H1 (cell line): ENCODE measurements at regions not wholly inside any gene's neighbourhood (a gene's known extent, or its start where the extent isn't known, plus 50 kb on each side); places are given as distances from the start of the nearest gene placed in this dataset.

Source experiments
- CTCF ChIA-PET: fragments of 300-600 bp; sonication (Branson Sonifier 250); formaldehyde crosslinking; loops from one replicate; lab custom pipeline; 2021; ENCODE audit not compliant: partially characterized antibody; lab: Charles Lee
- POLR2A ChIA-PET: fragments of 300-600 bp; sonication (Branson Sonifier 250); formaldehyde crosslinking; loops from one replicate; lab custom pipeline; 2021; ENCODE audit warnings: inconsistent platforms; ENCODE audit not compliant: partially characterized antibody; lab: Charles Lee
- DNase-seq, 2 experiments: peaks; one replicate each; pipeline versions ENCODE4 v3.0.0 to v3.0.0-alpha.2; 2010 to 2022; ENCODE audit warnings: low spot score in 2 of 2, low read depth in 1 of 2, mixed read lengths in 1 of 2
- FAIRE-seq: peaks from 2 replicates; lab custom pipeline; 2011; peaks lifted over from hg19 to GRCh38; lab: Jason Lieb, UNC
- H2AFZ ChIP-seq: 2 replicates; pipeline ENCODE4 v1.8.1; 2012; ENCODE audit warnings: low read length, inconsistent platforms
- H2AK5ac ChIP-seq: 2 replicates; pipeline ENCODE4 v1.6.1; 2013; ENCODE audit warnings: low read depth, low read length
- H2BK120ac ChIP-seq: replicated peaks from 2 replicates; pipeline ENCODE3; 2013; ENCODE audit warnings: low read depth, low read length, inconsistent platforms
- H2BK12ac ChIP-seq: 2 replicates; pipeline ENCODE4 v1.6.1; 2013; ENCODE audit warnings: low read depth, low read length
- H2BK15ac ChIP-seq: 2 replicates; pipeline ENCODE4 v1.6.1; 2013; ENCODE audit warnings: low read length
- H2BK20ac ChIP-seq: 2 replicates; pipeline ENCODE4 v1.6.1; 2013; ENCODE audit warnings: low read length
- H2BK5ac ChIP-seq: 2 replicates; pipeline ENCODE4 v1.6.1; 2013; ENCODE audit warnings: low read depth, low read length
- H3K14ac ChIP-seq: 2 replicates; pipeline ENCODE4 v1.6.1; 2013; ENCODE audit warnings: inconsistent platforms; ENCODE audit not compliant: insufficient read length
- H3K18ac ChIP-seq: 2 replicates; pipeline ENCODE4 v1.6.1; 2013; ENCODE audit warnings: low read length; ENCODE audit errors: extremely low read depth
- H3K23ac ChIP-seq: 2 replicates; pipeline ENCODE4 v1.6.1; 2013; ENCODE audit warnings: inconsistent platforms; ENCODE audit not compliant: insufficient read length
- H3K23me2 ChIP-seq: 2 replicates; pipeline ENCODE4 v1.6.1; 2013; ENCODE audit warnings: low read depth, low read length
- H3K27ac ChIP-seq: 2 replicates; pipeline ENCODE4 v1.6.1; 2011; ENCODE audit warnings: low read depth, low read length, inconsistent platforms
- H3K27me3 ChIP-seq, 4 experiments: replicated peaks in 1 of 4; 1 replicate in 1 of 4; 2 replicates in 3 of 4; pipeline versions ENCODE4 v1.6.1 to v1.8.1; 2011 to 2013; ENCODE audit warnings: low read length in 3 of 4, mild to moderate bottlenecking in 3 of 4, inconsistent platforms in 2 of 4, mixed read lengths in 2 of 4, moderate library complexity in 1 of 4; ENCODE audit not compliant: control insufficient read depth in 3 of 4, insufficient read depth in 3 of 4; ENCODE audit errors: extremely low read depth in 1 of 4
- H3K36me3 ChIP-seq, 4 experiments: 2 replicates each; pipeline versions ENCODE4 v1.6.1 to v1.8.1; 2011 to 2013; ENCODE audit warnings: mild to moderate bottlenecking in 4 of 4, low read length in 3 of 4, moderate library complexity in 2 of 4, control low read depth in 1 of 4, inconsistent platforms in 1 of 4; ENCODE audit not compliant: insufficient read depth in 4 of 4, control insufficient read depth in 2 of 4
- H3K4ac ChIP-seq: replicated peaks from 2 replicates; pipeline ENCODE3; 2013; ENCODE audit warnings: low read length, low read depth, mixed read lengths, inconsistent platforms; ENCODE audit not compliant: insufficient read length
- H3K4me1 ChIP-seq, 4 experiments: replicated peaks in 1 of 4; 1 replicate in 1 of 4; 2 replicates in 3 of 4; pipeline versions ENCODE4 v1.6.1 to v1.8.1; 2011 to 2013; ENCODE audit warnings: low read length in 3 of 4, inconsistent platforms in 2 of 4, mixed read lengths in 1 of 4; ENCODE audit not compliant: insufficient read depth in 4 of 4, control insufficient read depth in 3 of 4
- H3K4me2 ChIP-seq, 2 experiments: 2 replicates each; pipeline versions ENCODE4 v1.6.1 to v1.8.1; 2011 to 2013; ENCODE audit warnings: low read depth in 2 of 2, low read length in 2 of 2, control low read depth in 1 of 2, inconsistent platforms in 1 of 2, mild to moderate bottlenecking in 1 of 2; ENCODE audit not compliant: insufficient read depth in 1 of 2
- H3K4me3 ChIP-seq, 4 experiments: fragments of 200-600, 300-600 bp in 1 of 4; sonication (generic), shearing (Covaris generic), sonication (Bioruptor Twin) in 1 of 4; 2 replicates each; pipeline versions ENCODE4 v1.5.1 to v1.8.1; 2011 to 2016; ENCODE audit warnings: low read length in 4 of 4, low read depth in 3 of 4, control low read depth in 2 of 4, inconsistent platforms in 2 of 4, mild to moderate bottlenecking in 2 of 4, mixed read lengths in 1 of 4, moderate library complexity in 1 of 4; ENCODE audit not compliant: insufficient read depth in 2 of 4; ENCODE audit errors: extremely low read depth in 1 of 4
- H3K56ac ChIP-seq: replicated peaks from 2 replicates; pipeline ENCODE3; 2013; ENCODE audit warnings: low read depth, mild to moderate bottlenecking, mixed read lengths, low read length, inconsistent platforms; ENCODE audit not compliant: insufficient read length
- H3K79me1 ChIP-seq: 2 replicates; pipeline ENCODE4 v1.6.1; 2013; ENCODE audit warnings: low read depth, low read length, control low read depth
- H3K79me2 ChIP-seq, 2 experiments: 2 replicates each; pipeline versions ENCODE4 v1.6.1 to v1.8.1; 2012 to 2013; ENCODE audit warnings: low read length in 2 of 2, mild to moderate bottlenecking in 2 of 2, inconsistent platforms in 1 of 2; ENCODE audit not compliant: insufficient read depth in 2 of 2, control insufficient read depth in 1 of 2
- H3K9ac ChIP-seq, 4 experiments: replicated peaks in 1 of 4; 1 replicate in 1 of 4; 2 replicates in 3 of 4; pipeline versions ENCODE4 v1.6.1 to v1.8.1; 2011 to 2013; ENCODE audit warnings: low read depth in 3 of 4, low read length in 3 of 4, control low read depth in 2 of 4, mild to moderate bottlenecking in 2 of 4, moderate library complexity in 2 of 4, inconsistent platforms in 1 of 4; ENCODE audit errors: extremely low read depth in 1 of 4
- H3K9me3 ChIP-seq, 2 experiments: 2 replicates each; pipeline versions ENCODE4 v1.6.1 to v1.8.1; 2012 to 2013; ENCODE audit warnings: mild to moderate bottlenecking in 2 of 2, moderate library complexity in 2 of 2, control low read depth in 1 of 2, inconsistent platforms in 1 of 2, low read depth in 1 of 2, low read length in 1 of 2, mixed read lengths in 1 of 2; ENCODE audit not compliant: insufficient read depth in 2 of 2
- H4K20me1 ChIP-seq, 2 experiments: replicated peaks in 1 of 2; 2 replicates each; pipeline versions ENCODE3 to v1.8.1; 2011 to 2013; ENCODE audit warnings: inconsistent platforms in 2 of 2, low read length in 2 of 2, mild to moderate bottlenecking in 1 of 2; ENCODE audit not compliant: insufficient read depth in 2 of 2, control insufficient read depth in 1 of 2
- H4K5ac ChIP-seq: 2 replicates; pipeline ENCODE4 v1.6.1; 2013; ENCODE audit warnings: low read length, low read depth, mixed read lengths, inconsistent platforms; ENCODE audit not compliant: insufficient read length
- H4K8ac ChIP-seq: 2 replicates; pipeline ENCODE4 v1.8.0; 2013; ENCODE audit warnings: mild to moderate bottlenecking, moderate library complexity, low read length, inconsistent platforms; ENCODE audit not compliant: insufficient read depth; ENCODE audit errors: extremely low read depth
- H4K91ac ChIP-seq: replicated peaks from 2 replicates; pipeline ENCODE3; 2013; ENCODE audit warnings: low read length, mixed read lengths, inconsistent platforms; ENCODE audit not compliant: insufficient read length
- ATF2 ChIP-seq: IDR thresholded peaks from 2 replicates; pipeline ENCODE4 v1.6.1; 2012; ENCODE audit warnings: low read length, inconsistent platforms
- RAD21 ChIP-seq, 2 experiments: IDR thresholded peaks in 1 of 2; conservative IDR thresholded peaks in 1 of 2; 2 replicates each; pipeline ENCODE4 v1.6.1; 2011; ENCODE audit warnings: low read depth in 2 of 2, low read length in 2 of 2, improper control_type of control experiment in 1 of 2, inconsistent platforms in 1 of 2, mild to moderate bottlenecking in 1 of 2, moderate library complexity in 1 of 2
- RFX5 ChIP-seq: IDR thresholded peaks from 2 replicates; pipeline ENCODE4 v1.6.1; 2011; ENCODE audit warnings: low read depth, low read length, improper control_type of control experiment, borderline replicate concordance
- SIN3A ChIP-seq, 2 experiments: IDR thresholded peaks in 1 of 2; conservative IDR thresholded peaks in 1 of 2; 2 replicates each; pipeline ENCODE4 v1.6.1; 2011 to 2012; ENCODE audit warnings: low read length in 2 of 2, improper control_type of control experiment in 1 of 2, low read depth in 1 of 2, mild to moderate bottlenecking in 1 of 2
- SIRT6 ChIP-seq: IDR thresholded peaks from one replicate; pipeline ENCODE4 v1.7.1; 2012; ENCODE audit warnings: low read length, inconsistent platforms
- WGBS, 2 experiments: shearing (Covaris generic) in 1 of 2; methylation state at CpG; one replicate each; pipeline versions ENCODE4 v1.1.6 to v1.1.7; 2013 to 2015; ENCODE audit warnings: low lambda C conversion rate in 2 of 2, mixed read lengths in 2 of 2, inconsistent platforms in 1 of 2, low coverage in 1 of 2, missing lambda C conversion rate in 1 of 2; ENCODE audit not compliant: insufficient replicate concordance in 2 of 2, insufficient coverage in 1 of 2, insufficient read length in 1 of 2; ENCODE audit errors: extremely low coverage in 1 of 2, missing lambda C conversion rate in 1 of 2; 5-methylcytosine and 5-hydroxymethylcytosine counted together

GRCh38 chr20:47886454-47887041 lies 101.3 kb upstream of the SULF2 start:
- H3K9ac ChIP-seq: no peak overlapping the region
- H3K79me2 ChIP-seq: no peaks in the 10 kb centered on the region
- 93% methylated on average over 18 of the region's 18 CpGs; no CpG with 5 or more reads in 1 of the 2 experiments for WGBS, 2 experiments
- no peak overlapping the region for H2BK5ac ChIP-seq
- CTCF ChIA-PET: no interaction called here
- H3K23ac ChIP-seq: no peak overlapping the region
- H3K27me3 ChIP-seq: no peaks in the 10 kb centered on the region
- H3K4me3 ChIP-seq: no peak overlapping the region
- no peak overlapping the region for H2AK5ac ChIP-seq
- no peak overlapping the region for H3K4ac ChIP-seq
- H3K18ac ChIP-seq: no peak overlapping the region
- POLR2A ChIA-PET: no interaction called here
- no peak overlapping the region for H4K91ac ChIP-seq
- H4K5ac ChIP-seq: no peak overlapping the region
- peak overlapping the region; percentile 51; the same call in 1 of the 2 replicates for H4K8ac ChIP-seq
- H3K27ac ChIP-seq: no peak overlapping the region
- no peak overlapping the region for H2BK120ac ChIP-seq
- no peaks in the 10 kb centered on the region for H3K36me3 ChIP-seq
- no peak overlapping the region for H3K56ac ChIP-seq
- TF ChIP-seq RFX5 (no peak), SIN3A (conservative IDR thresholded peaks at IDR 0.05 in 1 of 2, IDR thresholded peaks at IDR 0.05 in 1 of 2; ENCODE audit: low read depth in 1 of 2, low read length in 2 of 2) (no peak), RAD21 (IDR thresholded peaks at IDR 0.05 in 1 of 2, conservative IDR thresholded peaks at IDR 0.05 in 1 of 2; ENCODE audit: low read depth in 2 of 2, low read length in 2 of 2) (no peak), ATF2 (no peak), SIRT6 (no peak)
- no peak for FAIRE-seq
- no peak overlapping the region for H2BK20ac ChIP-seq
- no peak overlapping the region for H3K4me2 ChIP-seq
- no peaks in the 10 kb centered on the region for H3K4me1 ChIP-seq
- no peak overlapping the region for H2AFZ ChIP-seq
- no peaks in the 10 kb centered on the region for H3K79me1 ChIP-seq
- H3K9me3 ChIP-seq: no peaks in the 10 kb centered on the region
- no peaks in the 10 kb centered on the region for H4K20me1 ChIP-seq
- no peak overlapping the region for H2BK12ac ChIP-seq
- no peak overlapping the region for H3K14ac ChIP-seq
- DNase-seq: no peak
- no peak overlapping the region for H2BK15ac ChIP-seq
- no peaks in the 10 kb centered on the region for H3K23me2 ChIP-seq
